ENCODE measurements at regions not wholly inside any gene's neighbourhood (a gene's known extent, or its start where the extent isn't known, plus 50 kb on each side); places are given as distances from the start of the nearest gene placed in this dataset.

- ATAC-seq (no peak), DNase-seq (ENCODE audit: extremely low read depth in 1 of 4, low spot score in 3 of 4) (no peak), FAIRE-seq (no peak)
- Histone ChIP-seq H3K9me1 (ENCODE audit: control insufficient read depth, insufficient read depth, low read length) (no peaks in the 10 kb centered on the region), H3K9me3 (replicated peaks; ENCODE audit: control insufficient read depth, insufficient read depth, low read depth, low read length) (no peaks in the 10 kb centered on the region), H4K20me1 (replicated peaks; ENCODE audit: control insufficient read depth, insufficient read depth, low read length) (no peaks in the 10 kb centered on the region), H2AFZ (ENCODE audit: low read depth, low read length) (no peak overlapping the region), H3K4me2 (ENCODE audit: insufficient read depth, low read length) (no peak overlapping the region), H3K27ac (ENCODE audit: extremely low read depth, low read depth, low read length) (no peak overlapping the region), H3K27me3 (ENCODE audit: control insufficient read depth in 2 of 2, insufficient read depth in 2 of 2, low read length in 2 of 2) (peaks cover 0 to 6% of the 10 kb centered on the region in 2 experiments; a peak in 2 of 5 replicates), H3K4me1 (replicated peaks in 1 of 2; ENCODE audit: control insufficient read depth in 2 of 2, insufficient read depth in 2 of 2, low read length in 2 of 2) (no peaks in the 10 kb centered on the region), H3K4me3 (no peak overlapping the region), H3K79me2 (ENCODE audit: control insufficient read depth, insufficient read depth, low read length) (no peaks in the 10 kb centered on the region), H3K36me3 (ENCODE audit: control insufficient read depth, insufficient read depth, low read length) (no peaks in the 10 kb centered on the region), H3K9ac (ENCODE audit: insufficient read depth in 1 of 2, low read depth in 2 of 2, low read length in 2 of 2) (no peak overlapping the region)
- in situ Hi-C loops (cut with MboI) (no loop called here), intact Hi-C loops (cut with micrococcal nuclease) (no loop called here)
- 0 out of 2 replicates have a peak, but pooled peaks have one; percentile 20 for TF ChIP-seq EHMT2 (IDR thresholded peaks at IDR 0.05)
- 0 out of 4 replicates have a peak, but pooled peaks of 1 of the 2 experiments have one; percentile 33 for TF ChIP-seq HDAC1 (IDR thresholded peaks at IDR 0.05)
- TF ChIP-seq ATF1 (CRISPR knock-in tag; IDR thresholded peaks at IDR 0.05): no peak
- TF ChIP-seq ATF1 (tag; IDR thresholded peaks at IDR 0.05): peak; percentile 34; the same call in 1 of the 2 replicates
- peak; percentile 25; the same call in 1 of the 2 replicates for TF ChIP-seq CTBP1 (IDR thresholded peaks at IDR 0.05; ENCODE audit: borderline replicate concordance)
- TF ChIP-seq RBM25 (IDR thresholded peaks at IDR 0.05; ENCODE audit: low read depth, low read length, severe bottlenecking): no peak
- TF ChIP-seq KDM1A (IDR thresholded peaks at IDR 0.05): peak; percentile 20 to 54; a peak in 1 of 4 replicates
- ChIA-PET POLR2A (no interaction called here), CTCF (ENCODE audit: low intra/inter-chr PET ratio) (interaction anchor here (0.6 kb wide), 1 partner anchor 610 kb away, joined by 6 read pairs; no protein-coding TSS in a partner anchor)
- BruUV-seq (replicated peaks): no TSS peak
- 0% methylated on average over 3 of the region's 4 CpGs for WGBS (ENCODE audit: insufficient coverage, low coverage, missing lambda C conversion rate)
These were observed 303.8 kb downstream of the CTTN start for GRCh38 chr11:70702040-70702648.

All from K562 (cell line).